Heart left ventricle (tissue), 16 donors: ENCODE measurements at regions not wholly inside any gene's neighbourhood (a gene's known extent, or its start where the extent isn't known, plus 50 kb on each side); places are given as distances from the start of the nearest gene placed in this dataset.

Source experiments
- ATAC-seq, 4 donors: fragments of 200-7000 bp; cut with Tn5 transposase; one replicate each; pipeline ENCODE4 v1.9.1; 2020 to 2022; ENCODE audit warnings: moderate library complexity in 4 of 4, mild to moderate bottlenecking in 3 of 4, moderate number of reproducible peaks in 1 of 4
- DNase-seq, 5 donors: peaks; one replicate each; pipeline ENCODE4 v3.0.0-alpha.2; 2020
- H3K27ac ChIP-seq, 12 donors: fragments of 200-600 bp; sonication (generic) in 4 of 12; one replicate each; pipeline versions ENCODE4 v1.5.0 to v1.8.0; 2016 to 2022; ENCODE audit warnings: mild to moderate bottlenecking in 2 of 12
- H3K27me3 ChIP-seq, 9 donors: fragments of 200-600 bp; sonication (generic) in 2 of 9; one replicate each; pipeline versions ENCODE4 v1.5.1 to v1.8.0; 2016 to 2022; ENCODE audit warnings: mild to moderate bottlenecking in 3 of 9
- H3K36me3 ChIP-seq, 9 donors: fragments of 200-600 bp; sonication (generic) in 2 of 9; one replicate each; pipeline versions ENCODE4 v1.5.0 to v1.8.0; 2018 to 2022; ENCODE audit warnings: mild to moderate bottlenecking in 2 of 9
- H3K4me1 ChIP-seq, 12 donors: fragments of 200-600 bp; sonication (generic) in 4 of 12; one replicate each; pipeline versions ENCODE4 v1.5.0 to v1.8.0; 2016 to 2022; ENCODE audit warnings: mild to moderate bottlenecking in 3 of 12
- H3K4me3 ChIP-seq, 12 donors: fragments of 200-600 bp; sonication (generic) in 4 of 12; one replicate each; pipeline versions ENCODE4 v1.5.0 to v1.8.0; 2017 to 2022; ENCODE audit warnings: mild to moderate bottlenecking in 9 of 12, moderate library complexity in 4 of 12
- H3K9me3 ChIP-seq, 12 donors: fragments of 200-600 bp; sonication (generic) in 4 of 12; one replicate each; pipeline versions ENCODE4 v1.5.0 to v1.8.0; 2016 to 2022; ENCODE audit warnings: mild to moderate bottlenecking in 1 of 12
- CTCF ChIP-seq, 12 donors: fragments of 200-600 bp; sonication (generic) in 4 of 12; IDR thresholded peaks; one replicate each; pipeline versions ENCODE4 v1.5.0 to v1.8.0; 2018 to 2022; ENCODE audit warnings: antibody characterized with exemption in 12 of 12, mild to moderate bottlenecking in 5 of 12
- POLR2A ChIP-seq, 2 donors: fragments of 450-650 bp; IDR thresholded peaks; one replicate each; pipeline ENCODE4 v1.6.1; 2017; ENCODE audit warnings: antibody characterized with exemption in 2 of 2, mild to moderate bottlenecking in 2 of 2, moderate library complexity in 2 of 2
- WGBS, 4 donors: extraction: QIAGEN DNeasy Blood & Tissue Kit in 2 of 4; methylation state at CpG; one replicate each; pipeline versions ENCODE4 v1.1.5 to v1.1.7; 2013 to 2018; 5-methylcytosine and 5-hydroxymethylcytosine counted together
- intact Hi-C, 10 donors: fragments of 100-400 bp; cut with DNase I; formaldehyde crosslinking; loops; one replicate each; pipeline versions ENCODE4 v1.11.1 to v1.14.2; 2022
- donor health status: ischemic (EF 13 %, LVEDD 7.1; RV severe dilation, severe dysfunction).
- donor health status: healthy with polysubstance abuse.
- donor health status: DM: no; HTN: yes; CAD: no.
- donor health status: DM: no; HTN: no; CAD: no.
- donor health status: ischemic (EF 25% LVEDD 6.9; RV normal size, moderate dysfunction).
- donor health status: ischemic (EF 25% LVEDD 5.7; RV mildly dilated, moderate dysfunction).
- donor health status: healthy.
- donor health status: DM: yes; HTN: yes; CAD: no.
- donor health status: ischemic (EF 35%, LVEDD 5.7; RV mildly dilated, moderate dysfunction).
- donor health status: nonischemic (EF 11% LVEDD 7.7; RV severe dilation, severe dysfunction).
- donor health status: DM: yes; HTN: yes; CAD: no.
- donor health status: PGD.
- donor health status: ischemic (EF 29% LVEDD 5.4; RV normal size, mild dysfunction).
- donor health status: nonischemic (EF 23%, LVEDD 6.1; RV moderate dilation, normal function).

DNA sequence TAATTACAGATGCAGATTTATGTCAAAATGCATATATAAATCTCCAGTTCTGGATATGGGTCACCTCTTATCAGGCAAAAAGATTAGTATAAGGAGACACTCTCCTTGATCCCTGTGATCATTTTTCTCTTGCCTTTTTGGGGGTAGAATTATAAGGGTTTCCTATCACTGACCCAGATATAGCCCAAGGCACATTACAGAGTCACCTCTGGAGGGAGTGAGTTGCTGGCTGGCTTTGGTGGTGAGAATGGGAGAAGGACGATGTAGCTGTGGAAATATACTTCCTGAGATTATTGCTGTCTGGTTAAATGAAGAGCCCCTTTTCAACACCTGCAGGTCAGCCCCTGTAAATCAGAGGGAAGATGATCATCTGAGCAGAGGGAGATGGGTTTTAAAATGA lies 418.7 kb downstream of the MTX2 start:
- no peak for DNase-seq
- intact Hi-C loops, result no loop called here
- whole genome bisulfite sequencing, 4 donors, result 34 to 57% (median 40%) methylated on average over 1 of the region's 1 CpG
- no peak overlapping the region for H3K27ac ChIP-seq
- H3K4me1 ChIP-seq, result peaks cover 0 to 18% (median 0%) of the 10 kb centered on the region in 12 donors
- TF ChIP-seq CTCF (IDR thresholded peaks at IDR 0.05), result no peak
- TF ChIP-seq POLR2A (IDR thresholded peaks at IDR 0.05), result no peak
- peaks cover 0 to 9% (median 0%) of the 10 kb centered on the region in 9 donors for H3K27me3 ChIP-seq
- peak in 3 of 4 donors; percentile 43 to 57 (median 47) for ATAC-seq
- no peaks in the 10 kb centered on the region for H3K9me3 ChIP-seq
- H3K4me3 ChIP-seq, result no peak overlapping the region
- H3K36me3 ChIP-seq, result no peaks in the 10 kb centered on the region

DNA sequence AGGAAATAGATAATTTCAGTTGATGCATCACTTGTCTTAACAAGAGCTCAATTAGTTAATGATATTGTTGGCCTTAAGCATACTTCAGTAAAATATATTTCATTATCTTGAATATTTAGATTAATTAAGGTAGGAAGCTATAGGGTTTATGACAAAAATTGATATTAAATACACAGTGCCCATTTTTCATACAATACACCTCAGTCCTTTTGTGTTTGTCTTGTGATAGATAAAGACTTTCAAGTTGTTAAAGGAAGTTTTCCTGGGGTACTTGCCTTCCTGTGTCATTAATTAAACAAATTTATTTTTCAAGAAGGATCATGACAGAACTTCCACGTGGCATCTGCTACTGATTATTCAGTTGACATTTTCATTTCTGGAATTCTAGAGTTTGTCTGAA lies 420.5 kb downstream of the MTX2 start:
- ATAC-seq, result no peak
- Histone ChIP-seq H3K27ac (no peak overlapping the region), H3K4me3 (no peak overlapping the region), H3K9me3 (no peaks in the 10 kb centered on the region), H3K4me1 (peaks cover 0 to 18% (median 0%) of the 10 kb centered on the region in 12 donors), H3K27me3 (peaks cover 0 to 2% (median 0%) of the 10 kb centered on the region in 9 donors), H3K36me3 (no peaks in the 10 kb centered on the region)
- no peak for DNase-seq
- no peak for TF ChIP-seq POLR2A (IDR thresholded peaks at IDR 0.05)
- TF ChIP-seq CTCF (IDR thresholded peaks at IDR 0.05), result no peak
- WGBS, 4 donors, result 66 to 75% (median 72%) methylated on average over 1 of the region's 1 CpG
- intact Hi-C loops, result no loop called here

DNA sequence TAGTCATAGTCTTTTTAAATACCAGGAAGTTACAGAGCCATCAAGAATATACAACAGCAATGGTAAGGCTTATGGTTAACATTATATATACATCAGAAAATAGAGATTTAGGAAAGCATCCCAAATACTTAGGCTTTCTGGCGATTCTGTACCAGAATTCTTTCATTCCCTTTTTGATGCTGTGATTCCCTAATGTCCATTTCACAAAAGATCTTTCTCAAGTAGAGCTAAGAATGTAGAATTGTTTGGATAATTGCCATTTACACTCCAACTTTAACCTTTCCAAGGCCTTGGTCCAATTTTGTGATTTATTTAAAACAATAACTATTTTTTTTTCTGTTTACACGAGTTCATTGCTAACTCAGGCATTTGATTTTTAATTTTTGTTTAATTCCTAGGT lies 422.2 kb downstream of the MTX2 start:
- DNase-seq (no peak), ATAC-seq (no peak)
- WGBS, 4 donors, result 64 to 74% (median 67%) methylated on average over 2 of the region's 2 CpGs
- peaks cover 0 to 18% (median 0%) of the 10 kb centered on the region in 12 donors for H3K4me1 ChIP-seq
- peaks cover 0 to 2% (median 0%) of the 10 kb centered on the region in 9 donors for H3K27me3 ChIP-seq
- no peaks in the 10 kb centered on the region for H3K36me3 ChIP-seq
- no peak overlapping the region for H3K27ac ChIP-seq
- intact Hi-C loops, result no loop called here
- no peaks in the 10 kb centered on the region for H3K9me3 ChIP-seq
- no peak for TF ChIP-seq CTCF (IDR thresholded peaks at IDR 0.05)
- no peak for TF ChIP-seq POLR2A (IDR thresholded peaks at IDR 0.05)
- no peak overlapping the region for H3K4me3 ChIP-seq

DNA sequence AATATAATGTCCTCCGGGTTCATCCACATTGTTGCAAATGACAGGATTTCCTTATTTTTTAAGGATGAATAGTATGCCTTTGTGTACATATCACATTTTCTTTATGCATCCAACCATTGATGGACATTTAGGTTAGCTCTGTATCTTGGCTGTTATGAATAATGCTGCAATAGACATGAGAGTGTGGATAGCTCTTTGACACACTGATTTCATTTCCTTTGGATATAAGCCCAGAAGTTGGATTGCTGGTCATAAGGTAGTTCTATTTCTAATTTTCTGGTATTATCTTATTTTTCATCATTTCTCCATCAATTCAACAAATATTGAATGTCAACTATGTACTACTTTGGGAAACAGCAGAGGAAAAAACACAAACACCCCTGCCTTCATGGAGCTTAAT lies 423.3 kb downstream of the MTX2 start:
- ATAC-seq (no peak), DNase-seq (no peak)
- WGBS, 4 donors, result 47 to 71% (median 58%) methylated on average over 1 of the region's 1 CpG
- H3K9me3 ChIP-seq, result no peaks in the 10 kb centered on the region
- peaks cover 0 to 2% (median 0%) of the 10 kb centered on the region in 9 donors for H3K27me3 ChIP-seq
- no peak overlapping the region for H3K27ac ChIP-seq
- H3K36me3 ChIP-seq, result no peaks in the 10 kb centered on the region
- no peak overlapping the region for H3K4me3 ChIP-seq
- H3K4me1 ChIP-seq, result peaks cover 0 to 10% (median 0%) of the 10 kb centered on the region in 12 donors
- intact Hi-C loops, result no loop called here
- TF ChIP-seq POLR2A (IDR thresholded peaks at IDR 0.05) (no peak), CTCF (IDR thresholded peaks at IDR 0.05) (no peak)
